Astrocyte (in vitro differentiated cells and primary cell): ENCODE measurements at regions not wholly inside any gene's neighbourhood (a gene's known extent, or its start where the extent isn't known, plus 50 kb on each side); places are given as distances from the start of the nearest gene placed in this dataset.
"Not testable (repeated sequence)": the region's sequence is repeated elsewhere in the genome, so short reads cannot be mapped to it uniquely, and the experiment has no call there.

Source experiments
- DNase-seq: peaks from one replicate; pipeline ENCODE4 v3.0.0-alpha.2; 2010; ENCODE audit warnings: low read depth
- FAIRE-seq: peaks from 2 replicates; lab custom pipeline; 2011; peaks lifted over from hg19 to GRCh38; lab: Jason Lieb, UNC
- H2AFZ ChIP-seq: 2 replicates; pipeline ENCODE4 v1.6.0; 2012; ENCODE audit warnings: low read depth, low read length, inconsistent platforms
- H3K27ac ChIP-seq: 2 replicates; pipeline ENCODE4 v1.5.1; 2011; ENCODE audit warnings: low read depth, low read length, inconsistent platforms
- H3K27me3 ChIP-seq: 2 replicates; pipeline ENCODE4 v1.6.0; 2011; ENCODE audit warnings: low read length, inconsistent platforms; ENCODE audit not compliant: insufficient read depth
- H3K36me3 ChIP-seq: 2 replicates; pipeline ENCODE4 v1.5.1; 2011; ENCODE audit warnings: low read length, inconsistent platforms; ENCODE audit not compliant: insufficient read depth
- H3K4me1 ChIP-seq: 2 replicates; pipeline ENCODE4 v1.5.1; 2011; ENCODE audit warnings: low read length, inconsistent platforms; ENCODE audit not compliant: insufficient read depth
- H3K4me2 ChIP-seq: 2 replicates; pipeline ENCODE4 v1.6.0; 2012; ENCODE audit warnings: low read length, inconsistent platforms
- H3K4me3 ChIP-seq: 2 replicates; pipeline ENCODE4 v1.5.1; 2011; ENCODE audit warnings: low read depth, mild to moderate bottlenecking, low read length, inconsistent platforms; ENCODE audit not compliant: insufficient read depth
- H3K79me2 ChIP-seq: 2 replicates; pipeline ENCODE4 v1.6.0; 2012; ENCODE audit warnings: mild to moderate bottlenecking, low read length, inconsistent platforms; ENCODE audit not compliant: insufficient read depth
- H3K9ac ChIP-seq: 2 replicates; pipeline ENCODE4 v1.6.0; 2012; ENCODE audit warnings: mild to moderate bottlenecking, low read length, inconsistent platforms
- H3K9me3 ChIP-seq: 2 replicates; pipeline ENCODE4 v1.5.1; 2012; ENCODE audit warnings: low read depth, mild to moderate bottlenecking, low read length, inconsistent platforms; ENCODE audit not compliant: insufficient read depth
- H4K20me1 ChIP-seq: 2 replicates; pipeline ENCODE4 v1.6.0; 2012; ENCODE audit warnings: low read length, inconsistent platforms; ENCODE audit not compliant: insufficient read depth
- H3K27ac Mint-ChIP-seq: one replicate; pipeline ENCODE4 v1.8.0; 2021; ENCODE audit warnings: mild to moderate bottlenecking, mixed read lengths; ENCODE audit not compliant: unreplicated experiment
- H3K27me3 Mint-ChIP-seq: one replicate; pipeline ENCODE4 v1.8.0; 2021; ENCODE audit warnings: low read depth, mixed read lengths; ENCODE audit not compliant: unreplicated experiment
- H3K36me3 Mint-ChIP-seq: one replicate; pipeline ENCODE4 v1.8.0; 2021; ENCODE audit warnings: low read depth, mixed read lengths; ENCODE audit not compliant: unreplicated experiment
- H3K4me1 Mint-ChIP-seq: one replicate; pipeline ENCODE4 v1.8.0; 2021; ENCODE audit warnings: low read depth, mixed read lengths; ENCODE audit not compliant: unreplicated experiment
- H3K4me3 Mint-ChIP-seq: one replicate; pipeline ENCODE4 v1.8.0; 2021; ENCODE audit warnings: mild to moderate bottlenecking, moderate library complexity, mixed read lengths; ENCODE audit not compliant: unreplicated experiment
- H3K9me3 Mint-ChIP-seq: one replicate; pipeline ENCODE4 v1.8.0; 2021; ENCODE audit warnings: mild to moderate bottlenecking, mixed read lengths; ENCODE audit not compliant: unreplicated experiment
- CTCF ChIP-seq: IDR thresholded peaks from 2 replicates; pipeline ENCODE4 v1.5.1; 2011; ENCODE audit warnings: low read depth, mild to moderate bottlenecking, inconsistent platforms, low read length, moderate library complexity; ENCODE audit not compliant: insufficient read depth
- EZH2 ChIP-seq: IDR thresholded peaks from 2 replicates; pipeline ENCODE4 v1.6.1; 2012; ENCODE audit warnings: mild to moderate bottlenecking, low read length, inconsistent platforms; ENCODE audit not compliant: insufficient read depth

- no peak overlapping the region for H3K4me2 ChIP-seq
- H4K20me1 ChIP-seq: no peaks in the 10 kb centered on the region
- no peak overlapping the region for H3K4me3 Mint-ChIP-seq
- no peaks in the 10 kb centered on the region for H3K9me3 ChIP-seq
- no peak overlapping the region for H3K9ac ChIP-seq
- no peaks in the 10 kb centered on the region for H3K79me2 ChIP-seq
- no peak overlapping the region for H3K27ac Mint-ChIP-seq
- TF ChIP-seq EZH2 (no peak), CTCF (no peak)
- H3K27ac ChIP-seq: no peak overlapping the region
- DNase-seq (no peak), FAIRE-seq (no peak)
- no peak overlapping the region for H3K4me3 ChIP-seq
- H3K27me3 Mint-ChIP-seq: peaks cover 4% of the 10 kb centered on the region
- H3K4me1 Mint-ChIP-seq: no peaks in the 10 kb centered on the region
- H3K36me3 ChIP-seq: no peaks in the 10 kb centered on the region
- H3K27me3 ChIP-seq: no peaks in the 10 kb centered on the region
- no peaks in the 10 kb centered on the region for H3K36me3 Mint-ChIP-seq
- H3K4me1 ChIP-seq: no peaks in the 10 kb centered on the region
- H3K9me3 Mint-ChIP-seq: no peaks in the 10 kb centered on the region
- no peak overlapping the region for H2AFZ ChIP-seq
Measured at GRCh38 chr22:33129621-33130020, 71.4 kb upstream of the SYN3 start.

GRCh38 chr22:33126881-33127280 is 68.7 kb upstream of the SYN3 start:
- Histone ChIP-seq H3K4me1 (no peaks in the 10 kb centered on the region), H3K4me3 (no peak overlapping the region), H3K9ac (no peak overlapping the region), H3K9me3 (no peaks in the 10 kb centered on the region), H3K27ac (no peak overlapping the region), H2AFZ (no peak overlapping the region), H3K36me3 (no peaks in the 10 kb centered on the region), H3K4me2 (no peak overlapping the region), H3K79me2 (no peaks in the 10 kb centered on the region), H4K20me1 (no peaks in the 10 kb centered on the region), H3K27me3 (no peaks in the 10 kb centered on the region)
- H3K4me1 Mint-ChIP-seq: no peaks in the 10 kb centered on the region
- no peak for DNase-seq
- H3K27me3 Mint-ChIP-seq: peaks cover 4% of the 10 kb centered on the region
- H3K27ac Mint-ChIP-seq: no peak overlapping the region
- no peak for FAIRE-seq
- H3K4me3 Mint-ChIP-seq: no peak overlapping the region
- TF ChIP-seq CTCF: no peak
- TF ChIP-seq EZH2: no peak
- H3K36me3 Mint-ChIP-seq: no peaks in the 10 kb centered on the region
- H3K9me3 Mint-ChIP-seq: no peaks in the 10 kb centered on the region

- Mint-ChIP-seq H3K27me3 (peaks cover 4% of the 10 kb centered on the region), H3K27ac (no peak overlapping the region), H3K4me3 (no peak overlapping the region), H3K4me1 (no peaks in the 10 kb centered on the region), H3K9me3 (no peaks in the 10 kb centered on the region), H3K36me3 (no peaks in the 10 kb centered on the region)
- DNase-seq (no peak), FAIRE-seq (no peak)
- H3K4me2 ChIP-seq: no peak overlapping the region
- no peaks in the 10 kb centered on the region for H3K9me3 ChIP-seq
- no peak overlapping the region for H3K9ac ChIP-seq
- H3K4me3 ChIP-seq: no peak overlapping the region
- H3K79me2 ChIP-seq: no peaks in the 10 kb centered on the region
- no peak overlapping the region for H2AFZ ChIP-seq
- no peaks in the 10 kb centered on the region for H4K20me1 ChIP-seq
- TF ChIP-seq CTCF: no peak
- no peak for TF ChIP-seq EZH2
- no peaks in the 10 kb centered on the region for H3K27me3 ChIP-seq
- H3K4me1 ChIP-seq: no peaks in the 10 kb centered on the region
- H3K36me3 ChIP-seq: no peaks in the 10 kb centered on the region
- no peak overlapping the region for H3K27ac ChIP-seq
Measured at GRCh38 chr22:33124471-33124870, 66.3 kb upstream of the SYN3 start.

GRCh38 chr22:33122439-33122838 is 64.3 kb upstream of the SYN3 start:
- H3K4me3 Mint-ChIP-seq, H4K20me1 ChIP-seq, H3K36me3 Mint-ChIP-seq, H3K9me3 Mint-ChIP-seq, H3K79me2 ChIP-seq, H3K27me3 ChIP-seq, H3K36me3 ChIP-seq, H3K9ac ChIP-seq, H3K4me1 ChIP-seq, H3K4me1 Mint-ChIP-seq, H3K27ac Mint-ChIP-seq, H3K27ac ChIP-seq, H2AFZ ChIP-seq, H3K9me3 ChIP-seq, DNase-seq, H3K4me3 ChIP-seq, H3K27me3 Mint-ChIP-seq, H3K4me2 ChIP-seq: not testable (repeated sequence)
- peak; percentile 100 for FAIRE-seq
